ENCODE measurements at regions not wholly inside any gene's neighbourhood (a gene's known extent, or its start where the extent isn't known, plus 50 kb on each side); places are given as distances from the start of the nearest gene placed in this dataset.

- TF ChIP-seq CTCF (conservative IDR thresholded peaks at IDR 0.05 in 1 of 2, IDR thresholded peaks at IDR 0.05 in 1 of 2; ENCODE audit: low read depth in 1 of 2, low read length in 2 of 2) (no peak), EZH2 (IDR thresholded peaks at IDR 0.05; ENCODE audit: low read length, missing control alignments) (no peak)
These were observed 256.4 kb upstream of the NETO1 start for GRCh38 chr18:73124175-73124574.

All from fibroblast of lung (primary cell).